ENCODE measurements at regions not wholly inside any gene's neighbourhood (a gene's known extent, or its start where the extent isn't known, plus 50 kb on each side); places are given as distances from the start of the nearest gene placed in this dataset.

DNA sequence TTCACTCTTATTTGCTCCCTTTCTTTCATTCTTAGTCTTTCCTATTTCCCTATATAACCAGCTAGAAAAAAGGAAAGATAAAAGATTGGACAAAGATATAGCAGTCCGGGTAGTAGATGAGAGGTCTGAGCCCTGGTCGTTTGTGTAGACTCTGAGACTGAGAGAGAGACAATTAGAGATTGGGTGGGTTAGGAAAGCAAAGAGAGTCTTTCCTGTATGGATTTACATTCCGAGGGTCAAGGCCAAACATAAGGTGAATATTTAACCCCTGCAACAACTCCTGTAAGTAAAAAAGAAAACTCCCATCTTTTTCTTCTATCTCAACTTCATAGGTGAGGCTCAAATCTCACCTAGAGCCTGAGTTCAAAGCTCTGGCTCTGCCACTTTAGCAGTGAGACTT lies 218.0 kb upstream of the FGGY start:
- H3K4me3 ChIP-seq = no peak overlapping the region
- TF ChIP-seq, protein P1, sequence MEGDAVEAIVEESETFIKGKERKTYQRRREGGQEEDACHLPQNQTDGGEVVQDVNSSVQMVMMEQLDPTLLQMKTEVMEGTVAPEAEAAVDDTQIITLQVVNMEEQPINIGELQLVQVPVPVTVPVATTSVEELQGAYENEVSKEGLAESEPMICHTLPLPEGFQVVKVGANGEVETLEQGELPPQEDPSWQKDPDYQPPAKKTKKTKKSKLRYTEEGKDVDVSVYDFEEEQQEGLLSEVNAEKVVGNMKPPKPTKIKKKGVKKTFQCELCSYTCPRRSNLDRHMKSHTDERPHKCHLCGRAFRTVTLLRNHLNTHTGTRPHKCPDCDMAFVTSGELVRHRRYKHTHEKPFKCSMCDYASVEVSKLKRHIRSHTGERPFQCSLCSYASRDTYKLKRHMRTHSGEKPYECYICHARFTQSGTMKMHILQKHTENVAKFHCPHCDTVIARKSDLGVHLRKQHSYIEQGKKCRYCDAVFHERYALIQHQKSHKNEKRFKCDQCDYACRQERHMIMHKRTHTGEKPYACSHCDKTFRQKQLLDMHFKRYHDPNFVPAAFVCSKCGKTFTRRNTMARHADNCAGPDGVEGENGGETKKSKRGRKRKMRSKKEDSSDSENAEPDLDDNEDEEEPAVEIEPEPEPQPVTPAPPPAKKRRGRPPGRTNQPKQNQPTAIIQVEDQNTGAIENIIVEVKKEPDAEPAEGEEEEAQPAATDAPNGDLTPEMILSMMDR (IDR thresholded peaks at IDR 0.05) = no peak
- TF ChIP-seq POLR2A (IDR thresholded peaks at IDR 0.05) = no peak
- no peak for TF ChIP-seq EP300 (IDR thresholded peaks at IDR 0.05)
- no peak for TF ChIP-seq POLR2AphosphoS5 (IDR thresholded peaks at IDR 0.05)
- DNase-seq = no peak
- 23 to 65% methylated on average over 3 of the region's 3 CpGs for WGBS, 2 donors
- peaks cover 0 to 5% (median 1%) of the 10 kb centered on the region in 4 donors for H3K4me1 ChIP-seq
- no peaks in the 10 kb centered on the region for H3K27me3 ChIP-seq
- no peaks in the 10 kb centered on the region for H3K36me3 ChIP-seq
- intact Hi-C loops (cut with DNase I) = loop anchor here (5.0 kb wide), 1 partner anchor 292 kb away; no protein-coding TSS in a partner anchor
- no peaks in the 10 kb centered on the region for H3K9me3 ChIP-seq
- no peak overlapping the region for H3K27ac ChIP-seq

DNA sequence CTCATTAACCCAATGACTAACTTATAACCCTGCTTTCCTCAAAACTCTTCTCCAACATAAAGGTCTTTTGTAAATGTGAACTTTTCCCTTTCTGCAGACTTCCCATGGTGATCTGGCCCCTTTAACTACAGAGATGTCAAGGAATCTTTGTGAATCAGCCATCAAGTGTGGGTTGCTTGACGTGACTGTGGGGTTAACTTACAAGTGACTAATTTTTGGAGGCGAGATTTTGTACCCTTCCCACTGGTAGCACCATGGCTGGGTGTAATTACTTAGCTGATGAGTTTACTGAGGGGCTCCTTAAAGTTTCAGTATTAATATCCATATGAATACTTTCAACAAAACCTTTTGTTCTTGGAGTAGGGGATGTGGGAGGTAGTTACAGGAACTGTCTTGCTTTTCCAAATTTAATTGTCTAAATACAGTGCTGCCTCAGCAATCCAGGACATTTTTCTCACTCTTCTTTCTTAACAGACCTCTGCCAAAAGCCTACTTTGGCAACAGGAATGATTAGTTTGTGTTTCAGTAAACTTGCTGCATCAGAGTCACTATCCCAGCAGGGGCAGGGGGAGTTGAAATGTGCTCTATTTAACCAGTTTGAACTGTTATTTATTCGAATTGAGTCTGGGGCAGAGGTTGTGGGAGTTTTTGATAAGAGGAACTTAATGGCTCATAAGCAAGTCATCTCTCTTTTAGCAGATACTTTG lies 217.3 kb upstream of the FGGY start:
- Histone ChIP-seq H3K9me3 (no peaks in the 10 kb centered on the region), H3K4me3 (no peak overlapping the region), H3K27me3 (no peaks in the 10 kb centered on the region), H3K27ac (no peak overlapping the region), H3K4me1 (peaks cover 0 to 5% (median 2%) of the 10 kb centered on the region in 4 donors), H3K36me3 (no peaks in the 10 kb centered on the region)
- DNase-seq = no peak
- TF ChIP-seq EP300 (IDR thresholded peaks at IDR 0.05) (no peak), POLR2AphosphoS5 (IDR thresholded peaks at IDR 0.05) (no peak), POLR2A (IDR thresholded peaks at IDR 0.05) (no peak)
- TF ChIP-seq, protein P1 (IDR thresholded peaks at IDR 0.05) = no peak
- intact Hi-C loops (cut with DNase I) = loop anchor here (5.0 kb wide), 1 partner anchor 292 kb away; no protein-coding TSS in a partner anchor
- WGBS, 2 donors = 42 to 55% methylated on average over 3 of the region's 3 CpGs

DNA sequence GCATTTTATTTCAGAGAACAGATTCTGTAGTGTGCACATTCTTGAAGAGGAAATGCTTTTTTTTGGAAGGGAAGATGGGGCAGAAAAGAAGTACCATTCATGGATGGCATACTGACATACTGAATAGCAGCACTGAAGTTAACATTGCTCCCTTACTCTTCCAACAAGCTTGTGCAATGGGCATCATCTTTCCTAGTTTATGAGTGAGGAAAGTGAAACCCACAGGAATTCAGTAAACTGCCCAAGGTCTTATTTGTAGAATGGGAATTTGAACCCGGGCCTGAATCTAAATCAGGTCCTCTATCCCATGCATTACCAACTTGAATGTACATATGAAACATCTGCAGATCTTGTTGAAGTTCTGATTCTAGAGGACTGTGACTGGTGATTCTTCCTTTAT lies 215.7 kb upstream of the FGGY start:
- intact Hi-C loops (cut with DNase I) = no loop called here
- Histone ChIP-seq H3K27ac (no peak overlapping the region), H3K4me3 (no peak overlapping the region), H3K9me3 (no peaks in the 10 kb centered on the region), H3K27me3 (no peaks in the 10 kb centered on the region), H3K36me3 (no peaks in the 10 kb centered on the region), H3K4me1 (peaks cover 0 to 5% (median 2%) of the 10 kb centered on the region in 4 donors)
- TF ChIP-seq, protein P1 (IDR thresholded peaks at IDR 0.05) = no peak
- TF ChIP-seq POLR2AphosphoS5 (IDR thresholded peaks at IDR 0.05) (no peak), EP300 (IDR thresholded peaks at IDR 0.05) (no peak), POLR2A (IDR thresholded peaks at IDR 0.05) (no peak)
- 96 to 98% methylated on average over 1 of the region's 1 CpG for WGBS, 2 donors
- DNase-seq = no peak

DNA sequence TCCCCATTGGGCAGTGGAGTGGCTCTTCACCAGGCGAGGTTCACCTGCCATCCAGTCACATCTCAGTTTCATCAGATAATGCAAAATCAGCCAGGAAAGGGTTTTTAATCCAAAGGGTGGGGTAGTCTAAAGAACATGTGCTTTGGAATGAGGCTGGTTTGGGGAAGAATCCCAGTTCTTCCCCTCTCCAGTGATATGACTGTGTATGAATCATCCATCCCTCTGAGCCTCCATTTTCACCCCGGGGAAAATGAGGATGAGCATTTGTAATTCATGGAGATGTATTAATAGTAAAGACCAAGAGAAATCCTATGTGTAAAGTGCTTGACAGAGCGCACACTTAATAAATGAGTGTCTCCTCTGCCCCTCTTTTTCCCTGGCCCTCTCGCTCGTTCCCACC lies 215.1 kb upstream of the FGGY start:
- H3K4me3 ChIP-seq = no peak overlapping the region
- WGBS, 2 donors = 91 to 95% methylated on average over 5 of the region's 5 CpGs
- no peak overlapping the region for H3K27ac ChIP-seq
- DNase-seq = no peak
- intact Hi-C loops (cut with DNase I) = no loop called here
- H3K9me3 ChIP-seq = no peaks in the 10 kb centered on the region
- TF ChIP-seq, protein P1 (IDR thresholded peaks at IDR 0.05) = no peak
- TF ChIP-seq EP300 (IDR thresholded peaks at IDR 0.05) (no peak), POLR2AphosphoS5 (IDR thresholded peaks at IDR 0.05) (no peak), POLR2A (IDR thresholded peaks at IDR 0.05) (no peak)
- H3K4me1 ChIP-seq = peaks cover 0 to 5% (median 0%) of the 10 kb centered on the region in 4 donors
- no peaks in the 10 kb centered on the region for H3K36me3 ChIP-seq
- no peaks in the 10 kb centered on the region for H3K27me3 ChIP-seq

Measured in sigmoid colon (tissue), 6 donors.